Peyer's patch (tissue), 4 donors: ENCODE measurements at regions not wholly inside any gene's neighbourhood (a gene's known extent, or its start where the extent isn't known, plus 50 kb on each side); places are given as distances from the start of the nearest gene placed in this dataset.
A peak's percentile ranks its signal among the peaks of the same experiment; 100 is the strongest.

Experiments
- DNase-seq, 3 donors: peaks; one replicate each; pipeline ENCODE4 v3.0.0-alpha.2; 2017 to 2019
- H3K27ac ChIP-seq, 4 donors: fragments of 200-600 bp; sonication (generic); one replicate each; pipeline ENCODE4 v1.5.1; 2016 to 2019
- H3K27me3 ChIP-seq, 2 donors: fragments of 200-600 bp; sonication (generic); one replicate each; pipeline ENCODE4 v1.5.1; 2019
- H3K36me3 ChIP-seq, 3 donors: fragments of 200-600 bp; sonication (generic); one replicate each; pipeline ENCODE4 v1.5.1; 2016 to 2019
- H3K4me1 ChIP-seq, 4 donors: fragments of 200-600 bp; sonication (generic); one replicate each; pipeline ENCODE4 v1.5.1; 2016 to 2019
- H3K4me3 ChIP-seq, 4 donors: fragments of 200-600 bp; sonication (generic); 1 replicate in 3 of 4; 2 replicates in 1 of 4; pipeline ENCODE4 v1.5.1; 2016 to 2019; ENCODE audit warnings: mild to moderate bottlenecking in 1 of 4
- H3K9me3 ChIP-seq, 4 donors: fragments of 200-600 bp; sonication (generic); one replicate each; pipeline ENCODE4 v1.5.1; 2016 to 2019; ENCODE audit warnings: mild to moderate bottlenecking in 1 of 4
- POLR2A ChIP-seq, 2 donors: fragments of 450-650 bp; IDR thresholded peaks; one replicate each; pipeline ENCODE4 v1.5.1; 2017; ENCODE audit warnings: antibody characterized with exemption in 2 of 2, mild to moderate bottlenecking in 2 of 2, moderate library complexity in 2 of 2
- TF ChIP-seq, protein P1 (sequence below), 6 experiments: fragments of 450-650 bp in 4 of 6; fragments of 200-600 bp in 2 of 6; sonication (generic) in 1 of 6; IDR thresholded peaks; one replicate each; pipeline ENCODE4 v1.5.1; 2017 to 2019; ENCODE audit warnings: antibody characterized with exemption in 6 of 6, mild to moderate bottlenecking in 3 of 6, moderate library complexity in 1 of 6

DNA sequence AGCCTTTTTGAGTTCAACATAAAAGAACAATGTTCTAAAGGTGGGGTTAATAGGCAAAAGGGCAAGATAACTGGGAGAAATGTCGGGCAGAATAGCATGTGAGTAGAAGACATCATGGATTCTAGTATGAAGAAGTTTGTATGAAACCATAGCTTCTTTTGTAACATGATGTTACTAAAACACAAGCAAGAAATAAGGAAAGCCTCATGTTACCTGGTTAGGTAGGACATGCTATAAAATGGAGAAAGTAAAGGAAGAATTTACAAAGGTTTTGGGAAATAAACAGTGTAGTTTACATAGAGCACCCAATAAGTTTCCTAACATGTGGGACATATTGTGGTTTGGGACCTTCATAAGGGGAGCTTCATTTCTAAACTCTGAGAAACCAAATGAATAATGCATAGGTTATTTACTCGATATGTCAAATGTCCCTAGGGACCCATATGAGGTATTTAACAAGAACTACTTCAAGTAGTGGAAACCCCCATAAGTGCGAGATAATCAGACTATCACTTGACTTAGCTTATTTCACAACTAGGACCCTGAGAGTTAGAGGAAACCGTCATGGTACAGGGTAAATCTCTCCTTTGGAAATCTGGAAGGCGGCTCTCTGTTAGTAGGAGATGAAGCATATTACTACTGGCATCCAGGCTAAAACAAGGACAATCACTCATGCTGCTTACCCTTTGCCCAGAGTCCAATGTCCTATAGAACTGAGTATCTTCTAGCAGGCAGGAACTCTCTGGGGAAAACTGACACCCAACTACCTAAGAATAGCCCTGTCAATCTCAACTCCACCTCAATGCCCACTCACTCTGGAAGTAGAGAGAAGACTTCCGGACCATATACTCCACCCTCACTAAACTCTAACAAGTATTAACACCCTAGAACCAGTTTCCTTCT, 57.5 kb downstream of the ILRUN start:
- no peaks in the 10 kb centered on the region for H3K9me3 ChIP-seq
- no peak for TF ChIP-seq POLR2A (IDR thresholded peaks at IDR 0.05)
- TF ChIP-seq, protein P1, sequence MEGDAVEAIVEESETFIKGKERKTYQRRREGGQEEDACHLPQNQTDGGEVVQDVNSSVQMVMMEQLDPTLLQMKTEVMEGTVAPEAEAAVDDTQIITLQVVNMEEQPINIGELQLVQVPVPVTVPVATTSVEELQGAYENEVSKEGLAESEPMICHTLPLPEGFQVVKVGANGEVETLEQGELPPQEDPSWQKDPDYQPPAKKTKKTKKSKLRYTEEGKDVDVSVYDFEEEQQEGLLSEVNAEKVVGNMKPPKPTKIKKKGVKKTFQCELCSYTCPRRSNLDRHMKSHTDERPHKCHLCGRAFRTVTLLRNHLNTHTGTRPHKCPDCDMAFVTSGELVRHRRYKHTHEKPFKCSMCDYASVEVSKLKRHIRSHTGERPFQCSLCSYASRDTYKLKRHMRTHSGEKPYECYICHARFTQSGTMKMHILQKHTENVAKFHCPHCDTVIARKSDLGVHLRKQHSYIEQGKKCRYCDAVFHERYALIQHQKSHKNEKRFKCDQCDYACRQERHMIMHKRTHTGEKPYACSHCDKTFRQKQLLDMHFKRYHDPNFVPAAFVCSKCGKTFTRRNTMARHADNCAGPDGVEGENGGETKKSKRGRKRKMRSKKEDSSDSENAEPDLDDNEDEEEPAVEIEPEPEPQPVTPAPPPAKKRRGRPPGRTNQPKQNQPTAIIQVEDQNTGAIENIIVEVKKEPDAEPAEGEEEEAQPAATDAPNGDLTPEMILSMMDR (IDR thresholded peaks at IDR 0.05), result no peak
- H3K4me3 ChIP-seq, result peak overlapping the region in 1 of 4 donors; percentile 26
- peaks cover 0 to 5% (median 2%) of the 10 kb centered on the region in 4 donors for H3K4me1 ChIP-seq
- peak in 1 of 3 donors; percentile 68 for DNase-seq
- no peaks in the 10 kb centered on the region for H3K27me3 ChIP-seq
- H3K27ac ChIP-seq, result peak overlapping the region in 3 of 4 donors; percentile 40 to 82 (median 44)
- peaks cover 0 to 4% (median 0%) of the 10 kb centered on the region in 3 donors for H3K36me3 ChIP-seq

DNA sequence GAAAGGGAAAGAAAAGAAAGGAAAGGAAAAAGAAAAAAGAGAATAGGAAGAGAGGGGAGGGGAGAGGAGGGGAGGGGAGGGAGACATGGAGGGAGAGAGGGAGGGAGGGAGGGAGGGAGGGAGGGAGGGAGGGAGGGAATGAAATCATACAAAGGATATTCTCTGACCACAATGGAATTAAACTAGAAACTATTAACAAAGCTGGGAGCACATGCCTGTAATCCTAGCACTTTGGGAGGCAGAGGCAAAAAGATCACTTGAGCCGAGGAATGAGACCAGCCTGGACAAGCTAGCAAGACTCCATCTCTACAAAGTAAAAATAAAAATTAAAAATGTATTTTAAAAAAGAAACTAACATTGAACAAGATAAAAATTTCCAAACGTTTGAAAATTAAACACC, 62.8 kb downstream of the ILRUN start:
- TF ChIP-seq POLR2A (IDR thresholded peaks at IDR 0.05), result no peak
- TF ChIP-seq, protein P1 (IDR thresholded peaks at IDR 0.05), result no peak
- Histone ChIP-seq H3K9me3 (no peaks in the 10 kb centered on the region), H3K27ac (no peak overlapping the region), H3K27me3 (no peaks in the 10 kb centered on the region), H3K36me3 (peaks cover 0 to 4% (median 0%) of the 10 kb centered on the region in 3 donors), H3K4me1 (peaks cover 0 to under 1% (median 0%) of the 10 kb centered on the region in 4 donors), H3K4me3 (no peak overlapping the region)
- no peak for DNase-seq

DNA sequence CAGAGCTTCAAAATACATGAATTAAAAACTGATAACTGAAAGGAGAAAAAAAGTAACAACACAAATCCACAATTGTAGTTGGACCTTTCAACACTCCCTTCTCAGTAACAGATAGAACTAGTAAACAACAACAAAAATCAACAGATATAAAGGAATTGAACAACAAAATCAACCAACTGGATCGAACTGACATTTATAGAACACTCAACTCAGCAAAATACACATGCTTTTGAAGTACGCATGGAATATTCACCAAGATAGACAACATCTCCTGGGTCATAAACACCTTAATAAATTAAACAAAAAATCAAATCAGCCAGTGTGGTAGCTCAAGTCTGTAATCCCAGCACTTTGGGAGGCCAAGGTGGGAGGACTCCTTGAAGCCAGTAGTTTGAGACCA, 63.3 kb downstream of the ILRUN start:
- no peak for TF ChIP-seq POLR2A (IDR thresholded peaks at IDR 0.05)
- TF ChIP-seq, protein P1 (IDR thresholded peaks at IDR 0.05), result no peak
- DNase-seq, result no peak
- no peaks in the 10 kb centered on the region for H3K27me3 ChIP-seq
- H3K27ac ChIP-seq, result no peak overlapping the region
- peaks cover 0 to 4% (median 0%) of the 10 kb centered on the region in 3 donors for H3K36me3 ChIP-seq
- H3K9me3 ChIP-seq, result no peaks in the 10 kb centered on the region
- H3K4me3 ChIP-seq, result no peak overlapping the region
- no peaks in the 10 kb centered on the region for H3K4me1 ChIP-seq

DNA sequence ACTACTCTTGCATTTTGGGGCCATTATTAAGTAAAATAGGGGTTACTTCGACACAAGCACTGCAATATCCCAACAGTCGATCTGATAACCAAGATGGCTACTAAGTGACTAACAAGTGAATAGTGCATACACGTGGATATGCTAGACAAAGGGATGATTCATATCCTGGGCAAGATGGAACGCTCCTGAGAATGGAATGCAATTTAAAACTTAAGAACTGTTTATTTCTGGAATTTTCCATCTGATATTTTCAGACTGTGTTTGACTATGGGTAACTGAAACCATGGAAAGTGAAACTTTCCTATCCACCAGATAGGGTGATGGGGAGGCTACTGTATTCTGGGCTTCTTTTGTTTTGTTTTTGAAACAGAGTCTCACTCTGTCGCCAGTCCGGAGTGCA, 66.5 kb downstream of the ILRUN start:
- H3K36me3 ChIP-seq, result no peaks in the 10 kb centered on the region
- no peaks in the 10 kb centered on the region for H3K27me3 ChIP-seq
- no peaks in the 10 kb centered on the region for H3K9me3 ChIP-seq
- TF ChIP-seq POLR2A (IDR thresholded peaks at IDR 0.05), result no peak
- TF ChIP-seq, protein P1 (IDR thresholded peaks at IDR 0.05), result no peak
- DNase-seq, result no peak
- H3K27ac ChIP-seq, result no peak overlapping the region
- no peaks in the 10 kb centered on the region for H3K4me1 ChIP-seq
- no peak overlapping the region for H3K4me3 ChIP-seq

DNA sequence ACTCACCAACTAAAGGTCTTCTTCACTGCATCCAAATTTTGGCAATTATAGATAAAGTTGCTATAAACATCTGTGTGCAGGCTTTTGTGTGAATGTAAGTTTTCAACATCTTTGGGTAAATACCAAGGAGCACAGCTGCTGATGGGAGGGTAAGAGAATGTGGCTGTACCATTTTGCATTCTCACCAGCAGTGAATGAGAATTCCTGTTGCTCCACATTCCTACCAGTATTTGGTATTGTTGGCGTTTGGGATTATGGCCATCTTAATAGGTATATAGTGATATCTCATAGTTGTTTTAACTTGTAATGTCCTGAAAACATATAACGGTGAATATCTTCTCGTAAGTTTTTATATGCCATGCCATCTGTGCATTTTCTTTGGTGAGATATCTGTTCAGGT, 69.3 kb downstream of the ILRUN start:
- Histone ChIP-seq H3K4me1 (no peaks in the 10 kb centered on the region), H3K27me3 (no peaks in the 10 kb centered on the region), H3K27ac (no peak overlapping the region), H3K4me3 (no peak overlapping the region), H3K9me3 (no peaks in the 10 kb centered on the region), H3K36me3 (no peaks in the 10 kb centered on the region)
- no peak for DNase-seq
- TF ChIP-seq, protein P1 (IDR thresholded peaks at IDR 0.05), result no peak
- TF ChIP-seq POLR2A (IDR thresholded peaks at IDR 0.05), result no peak
